GM13977 (cell line): ENCODE measurements at regions not wholly inside any gene's neighbourhood (a gene's known extent, or its start where the extent isn't known, plus 50 kb on each side); places are given as distances from the start of the nearest gene placed in this dataset.

ENCODE experiments used
- DNase-seq: peaks from one replicate; pipeline ENCODE4 v3.0.0; 2012; ENCODE audit warnings: low spot score
- in situ Hi-C: fragments of 300-500 bp; cut with MboI; formaldehyde crosslinking; loops from one replicate; pipeline ENCODE4 v1.12.0; 2022; ENCODE audit warnings: low sequenced_read_pairs, low pct_unique_long_range_greater_than_20kb, mixed read lengths, inconsistent platforms; ENCODE audit not compliant: unreplicated experiment
- TF ChIP-seq, protein P1 (sequence below): IDR thresholded peaks from 2 replicates; pipeline ENCODE4 v1.5.1; 2012; ENCODE audit warnings: mild to moderate bottlenecking, control low read depth; ENCODE audit not compliant: insufficient read depth; ENCODE audit errors: extremely low read depth, missing control alignments

DNA sequence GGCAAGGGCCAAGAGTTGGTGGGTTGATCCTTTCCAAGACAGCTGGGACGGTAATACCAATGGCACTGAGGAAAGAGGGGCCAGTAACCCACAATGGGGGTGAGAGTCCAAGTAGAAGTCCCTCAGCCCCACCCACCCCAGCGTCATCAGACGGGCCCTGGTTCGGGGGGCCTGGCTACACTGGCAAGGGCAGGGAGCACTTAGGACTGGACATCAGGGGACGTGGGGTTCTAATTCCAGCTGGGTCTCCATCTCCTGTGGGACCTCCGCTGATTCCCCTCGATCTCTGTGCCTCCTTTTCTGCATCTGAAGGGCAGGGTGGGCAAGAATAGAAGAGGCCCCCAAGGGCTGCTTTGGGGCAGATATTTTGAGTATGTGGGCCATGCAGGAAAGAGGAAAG is 53.5 kb upstream of the FCN1 start:
- TF ChIP-seq, protein P1, sequence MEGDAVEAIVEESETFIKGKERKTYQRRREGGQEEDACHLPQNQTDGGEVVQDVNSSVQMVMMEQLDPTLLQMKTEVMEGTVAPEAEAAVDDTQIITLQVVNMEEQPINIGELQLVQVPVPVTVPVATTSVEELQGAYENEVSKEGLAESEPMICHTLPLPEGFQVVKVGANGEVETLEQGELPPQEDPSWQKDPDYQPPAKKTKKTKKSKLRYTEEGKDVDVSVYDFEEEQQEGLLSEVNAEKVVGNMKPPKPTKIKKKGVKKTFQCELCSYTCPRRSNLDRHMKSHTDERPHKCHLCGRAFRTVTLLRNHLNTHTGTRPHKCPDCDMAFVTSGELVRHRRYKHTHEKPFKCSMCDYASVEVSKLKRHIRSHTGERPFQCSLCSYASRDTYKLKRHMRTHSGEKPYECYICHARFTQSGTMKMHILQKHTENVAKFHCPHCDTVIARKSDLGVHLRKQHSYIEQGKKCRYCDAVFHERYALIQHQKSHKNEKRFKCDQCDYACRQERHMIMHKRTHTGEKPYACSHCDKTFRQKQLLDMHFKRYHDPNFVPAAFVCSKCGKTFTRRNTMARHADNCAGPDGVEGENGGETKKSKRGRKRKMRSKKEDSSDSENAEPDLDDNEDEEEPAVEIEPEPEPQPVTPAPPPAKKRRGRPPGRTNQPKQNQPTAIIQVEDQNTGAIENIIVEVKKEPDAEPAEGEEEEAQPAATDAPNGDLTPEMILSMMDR, result no peak
- in situ Hi-C loops, result no loop called here
- no peak for DNase-seq

DNA sequence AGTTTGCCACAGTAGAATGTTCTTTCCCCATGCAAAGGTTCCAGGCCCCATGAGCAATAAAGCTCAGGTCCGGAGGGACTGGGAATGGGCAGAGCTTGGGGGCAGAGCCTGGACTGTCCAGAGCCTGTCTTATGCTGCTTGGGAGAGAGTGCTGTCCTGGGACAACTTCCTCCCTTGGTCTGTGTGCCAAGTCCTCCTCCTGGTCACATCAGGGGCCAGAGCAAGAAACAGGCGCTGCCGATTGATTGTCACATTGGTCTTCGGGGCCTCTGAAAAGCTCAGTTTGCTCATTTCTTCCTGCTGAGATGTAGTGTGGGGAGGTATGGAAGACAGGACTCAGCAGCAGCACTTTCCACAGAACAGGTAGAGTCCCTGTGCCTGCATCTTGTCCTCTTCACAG is 54.0 kb upstream of the FCN1 start:
- TF ChIP-seq, protein P1, result no peak
- DNase-seq, result no peak
- in situ Hi-C loops, result no loop called here

GRCh38 chr9:134972140-134972539 is 54.4 kb upstream of the FCN1 start:
- in situ Hi-C loops, result no loop called here
- TF ChIP-seq, protein P1, result no peak
- no peak for DNase-seq

GRCh38 chr9:134975253-134975652 is 57.5 kb upstream of the FCN1 start:
- no peak for DNase-seq
- TF ChIP-seq, protein P1, result no peak
- in situ Hi-C loops, result no loop called here

- TF ChIP-seq, protein P1, result no peak
- no peak for DNase-seq
- in situ Hi-C loops, result no loop called here
Measured at GRCh38 chr9:134976403-134976802, 58.7 kb upstream of the FCN1 start.

- TF ChIP-seq, protein P1, result no peak
- in situ Hi-C loops, result no loop called here
- no peak for DNase-seq
Measured at GRCh38 chr9:134978272-134978671, 60.6 kb upstream of the FCN1 start.

DNA sequence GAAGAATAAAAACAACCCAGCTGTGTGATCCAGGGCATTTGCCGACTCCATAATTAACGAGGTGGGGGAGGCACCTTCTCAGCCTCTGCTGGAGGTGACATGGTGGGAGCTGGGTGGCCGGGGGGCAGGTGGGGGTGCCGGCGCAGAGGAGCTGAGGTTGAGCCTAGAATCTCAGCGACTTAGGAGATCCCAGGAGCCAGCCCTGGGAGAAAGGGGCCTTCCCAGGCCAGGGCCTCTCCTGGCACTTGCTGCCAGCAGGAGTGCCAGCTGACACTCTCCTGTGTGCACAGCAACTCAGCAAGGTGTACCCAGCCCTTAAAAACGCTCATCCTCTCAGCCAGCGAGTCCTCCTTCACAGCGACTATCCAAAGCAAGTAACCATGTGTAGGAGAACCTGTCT is 62.8 kb upstream of the FCN1 start:
- TF ChIP-seq, protein P1, result no peak
- in situ Hi-C loops, result no loop called here
- DNase-seq, result no peak
